GM18507 (cell line): ENCODE measurements at regions not wholly inside any gene's neighbourhood (a gene's known extent, or its start where the extent isn't known, plus 50 kb on each side); places are given as distances from the start of the nearest gene placed in this dataset.
A peak's percentile ranks its signal among the peaks of the same experiment; 100 is the strongest.
"Not testable (repeated sequence)": the region's sequence is repeated elsewhere in the genome, so short reads cannot be mapped to it uniquely, and the experiment has no call there.

ENCODE experiments used
- DNase-seq: peaks from one replicate; pipeline ENCODE4 v3.0.0; 2011; ENCODE audit warnings: low read depth; ENCODE audit not compliant: insufficient read length; ENCODE audit errors: extremely low spot score
- FAIRE-seq: peaks from 2 replicates; lab custom pipeline; 2011; peaks lifted over from hg19 to GRCh38; lab: Jason Lieb, UNC

DNA sequence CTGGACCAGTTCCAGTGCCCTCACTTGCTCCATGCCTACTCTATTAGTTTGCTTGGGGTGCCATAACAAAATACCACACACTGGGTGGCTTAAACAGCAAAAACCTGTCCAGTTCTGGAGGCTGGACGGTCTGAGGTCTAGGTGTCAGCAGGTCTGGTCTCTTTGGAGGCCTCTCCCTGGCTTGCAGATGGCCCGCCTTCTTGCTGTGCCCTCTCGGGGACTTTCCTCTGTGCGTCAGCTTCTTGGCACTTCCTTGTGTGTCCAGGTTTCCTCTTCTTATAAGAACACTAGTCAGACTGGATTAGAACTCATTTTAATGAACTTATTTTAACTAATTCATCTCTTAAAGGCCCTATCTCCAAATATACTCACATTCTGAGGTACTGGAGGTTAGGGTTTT is 97.2 kb downstream of the CARTPT start:
- DNase-seq = no peak
- no peak for FAIRE-seq

GRCh38 chr5:71817891-71818290 is 98.8 kb downstream of the CARTPT start:
- no peak for FAIRE-seq
- no peak for DNase-seq

- no peak for DNase-seq
- FAIRE-seq = no peak
Observed at GRCh38 chr5:71821029-71821428, 102.0 kb downstream of the CARTPT start.

- not testable (repeated sequence) for FAIRE-seq, DNase-seq
Observed at GRCh38 chr5:71822065-71822464, 103.0 kb downstream of the CARTPT start.

DNA sequence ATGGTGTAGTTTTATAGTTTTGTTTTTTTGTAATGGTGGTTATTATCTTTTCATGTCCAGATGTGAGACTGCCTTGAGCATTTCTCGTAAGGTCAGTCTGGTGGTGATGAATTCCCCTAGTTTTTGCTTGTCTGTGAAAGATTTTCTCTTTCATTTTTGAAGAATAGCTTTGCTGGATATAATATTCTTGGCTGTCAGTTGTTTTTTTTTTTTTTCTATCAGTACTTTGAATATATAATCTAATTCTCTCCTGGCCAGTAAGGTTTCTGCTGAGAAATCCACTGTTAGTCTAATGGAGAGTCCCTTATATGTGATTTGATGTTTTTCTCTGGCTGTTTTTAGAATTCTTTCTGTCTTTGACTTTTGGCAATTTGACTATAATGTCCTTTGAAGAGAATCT is 106.9 kb downstream of the CARTPT start:
- FAIRE-seq (no peak), DNase-seq (no peak)

DNA sequence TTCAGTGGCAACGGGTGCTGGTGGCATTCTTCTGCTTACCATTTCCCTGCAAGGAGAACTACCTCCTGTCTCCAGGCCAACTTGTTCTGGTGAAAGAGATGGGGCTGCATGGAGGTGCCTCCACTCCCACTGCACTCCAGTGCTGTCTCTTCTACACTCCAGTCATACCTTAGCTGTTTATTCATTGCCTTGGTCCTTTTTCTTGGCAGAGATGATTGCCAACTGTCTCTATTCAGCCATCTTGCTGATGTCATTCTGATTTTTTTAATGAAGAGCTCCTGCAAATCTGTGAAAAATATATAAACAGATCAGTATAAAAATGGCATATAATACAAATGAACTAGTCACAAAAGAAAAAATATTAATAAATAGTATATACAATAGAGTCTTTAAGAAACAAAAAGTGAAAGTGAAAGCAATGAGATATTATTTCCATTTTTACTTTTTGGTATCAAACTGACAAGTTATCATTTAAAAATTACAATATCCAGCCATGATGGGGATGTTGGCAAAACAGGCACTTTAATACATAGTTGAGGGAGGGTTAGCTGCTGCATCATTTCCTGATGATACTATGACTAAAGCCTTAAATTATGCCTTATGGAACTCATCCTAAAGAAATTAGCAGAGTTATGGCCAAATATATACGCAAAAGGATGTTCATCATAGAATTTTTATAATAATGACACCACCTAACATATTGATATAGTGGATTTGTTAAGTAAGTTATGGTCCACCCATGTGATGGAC is 109.4 kb downstream of the CARTPT start:
- no peak for DNase-seq
- no peak for FAIRE-seq

GRCh38 chr5:71829206-71829605 is 110.1 kb downstream of the CARTPT start:
- FAIRE-seq = peak; percentile 18
- no peak for DNase-seq

DNA sequence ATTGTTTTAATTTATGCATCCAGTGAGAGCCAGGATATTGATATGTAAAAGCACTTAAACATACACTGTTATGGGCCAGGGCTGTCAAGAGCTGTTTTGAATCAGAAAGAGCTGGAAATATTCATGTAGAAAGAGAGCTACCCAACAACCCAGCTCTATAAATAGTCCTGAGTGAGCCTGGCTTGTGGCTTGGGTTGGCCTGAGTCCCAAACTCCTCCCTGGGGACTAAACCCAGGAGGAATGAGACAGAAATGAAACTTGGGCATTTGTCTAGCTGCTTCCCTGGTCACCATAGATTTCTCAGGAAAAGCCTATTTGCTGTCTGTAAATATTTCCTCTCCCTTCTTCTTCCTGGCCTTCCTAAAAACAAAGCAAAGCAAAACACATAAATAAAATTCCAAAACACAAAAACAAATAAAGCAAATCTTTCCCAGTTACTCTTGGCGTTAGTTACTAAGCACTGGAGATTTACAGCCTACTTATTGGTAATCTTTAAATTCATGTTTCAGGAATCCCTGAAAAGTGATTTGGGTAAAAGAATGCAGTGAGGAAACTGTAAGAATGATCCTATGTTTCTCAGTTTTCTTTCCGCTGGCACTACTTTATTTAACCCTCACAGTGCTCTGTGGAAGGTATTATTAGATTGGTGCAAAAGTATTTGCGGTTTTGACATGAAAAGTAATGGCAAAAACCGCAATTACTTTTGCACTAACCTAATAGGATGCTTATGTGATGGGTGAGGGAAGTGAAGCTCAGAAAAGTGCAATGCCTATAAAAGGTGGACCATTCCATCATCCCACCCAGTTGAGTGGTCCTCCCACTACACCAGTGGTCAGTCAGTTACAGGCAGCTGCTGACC is 111.8 kb downstream of the CARTPT start:
- DNase-seq = no peak

GRCh38 chr5:71832812-71833715 is 114.0 kb downstream of the CARTPT start:
- DNase-seq (no peak), FAIRE-seq (no peak)

More for the DNA sequence above, 111.8 kb downstream of the CARTPT start:
- no peak for FAIRE-seq

DNA sequence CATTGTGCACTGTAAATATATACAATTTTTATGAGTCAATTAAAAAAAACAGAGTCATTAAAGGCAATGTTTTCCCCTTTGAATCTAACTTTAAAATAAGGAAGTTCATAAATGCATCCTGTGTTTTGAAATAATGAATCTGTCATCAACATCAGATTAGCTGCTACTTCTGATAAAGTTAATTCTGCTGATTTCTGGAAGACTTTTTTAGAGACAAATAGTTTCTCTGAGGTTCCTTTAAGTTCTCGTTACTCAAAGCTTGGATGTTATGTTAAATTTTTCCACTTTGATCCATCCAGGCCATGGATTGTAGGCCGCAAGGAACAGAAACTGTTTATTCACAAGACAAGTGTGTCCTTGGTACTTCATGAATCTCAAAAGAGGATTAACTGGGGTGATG is 115.5 kb downstream of the CARTPT start:
- DNase-seq (no peak), FAIRE-seq (no peak)

- FAIRE-seq = no peak
- no peak for DNase-seq
Observed at GRCh38 chr5:71836084-71836483, 117.0 kb downstream of the CARTPT start.

DNA sequence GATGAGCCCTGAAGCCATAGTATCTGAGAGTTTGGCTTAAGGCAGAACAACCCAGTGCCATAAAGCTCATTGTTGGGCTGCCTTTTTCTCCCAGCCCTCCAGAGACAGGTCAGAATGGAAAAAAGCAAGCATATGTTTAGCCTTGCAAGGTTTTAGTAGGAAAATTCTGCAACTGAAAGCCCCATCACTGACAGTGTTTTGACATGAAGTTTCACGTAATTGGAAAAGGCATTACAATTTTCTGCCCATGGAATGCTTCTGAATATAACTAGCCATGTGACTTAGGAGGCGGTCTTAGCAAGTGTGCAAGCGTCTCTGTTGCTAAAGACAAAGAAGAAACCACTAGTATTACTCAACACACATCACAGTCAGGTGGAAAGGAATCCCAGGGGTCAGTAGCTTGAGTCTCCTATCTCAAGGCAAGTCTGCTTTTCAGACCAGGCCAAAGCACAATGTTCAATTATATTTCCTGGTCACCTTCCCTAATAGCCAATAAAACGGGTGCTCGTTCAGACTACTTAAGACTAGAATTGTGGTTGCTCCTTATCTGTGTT is 117.6 kb downstream of the CARTPT start:
- FAIRE-seq = no peak

GRCh38 chr5:71838286-71838685 is 119.2 kb downstream of the CARTPT start:
- DNase-seq (no peak), FAIRE-seq (no peak)

More for the DNA sequence above, 117.6 kb downstream of the CARTPT start:
- DNase-seq = no peak

- no peak for FAIRE-seq
- DNase-seq = no peak
Observed at GRCh38 chr5:71839096-71839884, 120.2 kb downstream of the CARTPT start.

DNA sequence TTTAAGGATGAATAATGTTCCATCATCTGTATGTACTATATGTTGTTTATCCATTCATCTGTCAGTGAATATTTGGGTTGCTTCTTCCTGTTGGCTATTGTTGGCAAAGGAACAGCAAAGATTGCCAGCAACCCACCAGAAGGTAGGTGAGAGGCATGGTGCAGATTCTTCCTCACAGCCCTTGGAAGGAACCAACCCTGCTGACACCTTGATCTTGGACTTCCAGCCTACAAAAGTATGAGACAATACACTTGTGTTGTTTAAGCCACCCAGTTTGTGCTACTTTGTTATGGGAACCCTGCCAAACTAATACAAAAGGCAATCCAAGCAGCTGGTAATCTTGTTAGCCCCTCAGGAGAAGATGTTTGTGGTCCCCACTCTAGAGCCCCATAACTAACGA is 122.0 kb downstream of the CARTPT start:
- FAIRE-seq (no peak), DNase-seq (no peak)

DNA sequence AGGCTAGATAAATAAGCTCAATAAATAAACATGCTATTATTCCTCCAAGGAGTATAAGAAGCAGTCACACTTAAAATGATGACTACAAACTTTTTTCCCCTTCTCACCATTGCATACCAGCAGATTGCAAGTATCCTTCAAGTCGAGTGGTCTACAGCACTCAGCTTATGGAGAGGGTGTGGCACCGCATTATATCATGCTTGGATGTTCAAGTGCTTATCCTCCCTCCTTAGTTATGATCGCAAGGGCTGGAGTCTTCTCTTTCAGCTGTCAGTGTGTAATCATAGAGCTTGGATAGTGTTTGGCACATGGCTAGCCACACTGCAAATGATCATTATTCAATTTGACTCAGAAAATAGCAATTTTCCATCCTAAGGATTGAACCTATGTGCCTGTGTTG is 124.0 kb downstream of the CARTPT start:
- no peak for DNase-seq
- FAIRE-seq = no peak

DNA sequence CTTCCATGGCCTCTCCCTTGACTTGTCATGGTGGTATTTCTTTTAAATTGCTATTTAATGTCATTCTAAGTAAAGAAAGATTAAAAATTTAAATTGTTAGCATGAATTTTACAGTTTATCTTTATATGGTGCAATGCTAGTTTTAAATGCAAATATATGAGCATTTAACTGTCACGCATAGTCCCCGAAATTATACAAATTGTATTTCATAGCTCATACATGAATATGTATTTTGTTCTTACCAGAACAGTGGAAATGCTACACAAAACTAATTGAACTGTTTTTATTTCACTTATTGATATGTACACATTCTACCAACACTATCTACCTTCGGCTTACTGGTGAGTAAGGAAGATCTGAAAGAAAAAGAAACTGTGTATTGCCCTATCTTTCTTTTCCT is 125.8 kb downstream of the CARTPT start:
- no peak for FAIRE-seq
- no peak for DNase-seq

- FAIRE-seq (no peak), DNase-seq (no peak)
Observed at GRCh38 chr5:71859515-71859914, 140.4 kb downstream of the CARTPT start.

- FAIRE-seq = no peak
- DNase-seq = no peak
Observed at GRCh38 chr5:71860048-71860447, 141.0 kb downstream of the CARTPT start.
